Mesendoderm (in vitro differentiated cells): ENCODE measurements at regions not wholly inside any gene's neighbourhood (a gene's known extent, or its start where the extent isn't known, plus 50 kb on each side); places are given as distances from the start of the nearest gene placed in this dataset.
A peak's percentile ranks its signal among the peaks of the same experiment; 100 is the strongest.

Experiments used
- DNase-seq: peaks from one replicate; pipeline ENCODE4 v3.0.0; 2013
- H2AK5ac ChIP-seq: 2 replicates; pipeline ENCODE4 v1.6.1; 2013; ENCODE audit warnings: low read length, inconsistent platforms
- H2BK120ac ChIP-seq: 2 replicates; pipeline ENCODE4 v1.6.1; 2013; ENCODE audit warnings: low read depth, mild to moderate bottlenecking, low read length, moderate library complexity, mixed read lengths
- H2BK15ac ChIP-seq: replicated peaks from 2 replicates; pipeline ENCODE4 v1.6.1; 2013; ENCODE audit warnings: low read depth, mild to moderate bottlenecking, moderate library complexity
- H2BK5ac ChIP-seq: 2 replicates; pipeline ENCODE4 v1.6.1; 2013; ENCODE audit warnings: low read length, inconsistent platforms
- H3K18ac ChIP-seq: 2 replicates; pipeline ENCODE4 v1.6.1; 2013; ENCODE audit warnings: mild to moderate bottlenecking, low read length, mixed read lengths
- H3K23ac ChIP-seq: one replicate; pipeline ENCODE4 v1.6.1; 2013; ENCODE audit warnings: low read length
- H3K27ac ChIP-seq: 2 replicates; pipeline ENCODE4 v1.5.1; 2013; ENCODE audit warnings: low read depth, mild to moderate bottlenecking, inconsistent platforms, low read length, moderate library complexity
- H3K27me3 ChIP-seq: 2 replicates; pipeline ENCODE4 v1.6.1; 2013; ENCODE audit warnings: low read length, control low read depth, mild to moderate bottlenecking, inconsistent platforms; ENCODE audit not compliant: insufficient read depth, poor library complexity
- H3K36me3 ChIP-seq: 2 replicates; pipeline ENCODE4 v1.6.1; 2013; ENCODE audit warnings: low read length, inconsistent platforms; ENCODE audit not compliant: control insufficient read depth, insufficient read depth
- H3K4ac ChIP-seq: one replicate; pipeline ENCODE4 v1.6.1; 2013; ENCODE audit warnings: low read depth, mild to moderate bottlenecking, low read length, moderate library complexity
- H3K4me1 ChIP-seq: 2 replicates; pipeline ENCODE4 v1.6.1; 2013; ENCODE audit warnings: low read depth, low read length, inconsistent platforms; ENCODE audit not compliant: control insufficient read depth
- H3K4me2 ChIP-seq: 2 replicates; pipeline ENCODE4 v1.6.1; 2013; ENCODE audit warnings: low read length
- H3K4me3 ChIP-seq: 2 replicates; pipeline ENCODE4 v1.5.1; 2013; ENCODE audit warnings: mild to moderate bottlenecking, low read length
- H3K56ac ChIP-seq: one replicate; pipeline ENCODE4 v1.6.1; 2013; ENCODE audit warnings: low read length
- H3K79me1 ChIP-seq: 2 replicates; pipeline ENCODE4 v1.6.1; 2013; ENCODE audit warnings: low read length, inconsistent platforms
- H3K79me2 ChIP-seq: 2 replicates; pipeline ENCODE4 v1.6.1; 2013; ENCODE audit warnings: mild to moderate bottlenecking, low read length; ENCODE audit not compliant: control insufficient read depth, insufficient read depth
- H3K9ac ChIP-seq: 2 replicates; pipeline ENCODE4 v1.6.1; 2013; ENCODE audit warnings: low read length, inconsistent platforms
- H4K5ac ChIP-seq: one replicate; pipeline ENCODE4 v1.6.1; 2013; ENCODE audit warnings: low read length
- H4K8ac ChIP-seq: one replicate; pipeline ENCODE4 v1.6.1; 2013; ENCODE audit warnings: low read depth, mild to moderate bottlenecking, control low read depth, low read length, moderate library complexity
- whole genome bisulfite sequencing: extraction: QIAGEN DNeasy Blood & Tissue Kit; methylation state at CpG from one replicate; pipeline ENCODE4 v1.1.7; 2013; ENCODE audit warnings: low lambda C conversion rate, missing lambda C conversion rate; ENCODE audit not compliant: insufficient coverage; ENCODE audit errors: extremely low coverage; 5-methylcytosine and 5-hydroxymethylcytosine counted together

DNA sequence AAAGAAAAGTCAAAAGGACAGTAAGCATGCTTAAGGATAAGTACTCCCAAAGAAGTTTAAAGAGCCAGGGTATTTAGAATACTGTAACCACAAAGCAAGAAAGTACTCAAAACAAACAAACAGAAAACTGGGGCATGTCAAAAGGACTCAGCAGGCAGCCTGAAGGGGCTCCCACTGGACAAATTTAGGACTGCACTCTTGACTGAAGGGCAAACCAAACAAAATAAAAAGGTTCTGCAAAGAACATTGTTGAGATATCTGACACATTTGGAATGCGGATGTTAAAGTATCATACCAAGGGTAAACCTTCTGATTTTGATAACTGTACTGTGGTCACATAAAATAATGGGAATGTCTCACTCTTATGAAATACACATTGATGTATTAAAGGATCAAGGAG is 157.4 kb downstream of the TNFSF13B start:
- H2BK120ac ChIP-seq, result no peak overlapping the region
- no peak overlapping the region for H4K8ac ChIP-seq
- no peak overlapping the region for H4K5ac ChIP-seq
- no peaks in the 10 kb centered on the region for H3K79me1 ChIP-seq
- H3K4ac ChIP-seq, result no peak overlapping the region
- H3K4me3 ChIP-seq, result no peak overlapping the region
- H3K9ac ChIP-seq, result no peak overlapping the region
- no peak for DNase-seq
- no peaks in the 10 kb centered on the region for H3K4me1 ChIP-seq
- H3K79me2 ChIP-seq, result no peaks in the 10 kb centered on the region
- no peak overlapping the region for H2AK5ac ChIP-seq
- no peak overlapping the region for H3K23ac ChIP-seq
- no peak overlapping the region for H3K56ac ChIP-seq
- no peak overlapping the region for H3K4me2 ChIP-seq
- no peak overlapping the region for H2BK15ac ChIP-seq
- no peak overlapping the region for H2BK5ac ChIP-seq
- no peaks in the 10 kb centered on the region for H3K36me3 ChIP-seq
- H3K27me3 ChIP-seq, result no peaks in the 10 kb centered on the region
- no CpG with 5 or more reads among the region's 1 CpG for WGBS
- no peak overlapping the region for H3K27ac ChIP-seq
- no peak overlapping the region for H3K18ac ChIP-seq

DNA sequence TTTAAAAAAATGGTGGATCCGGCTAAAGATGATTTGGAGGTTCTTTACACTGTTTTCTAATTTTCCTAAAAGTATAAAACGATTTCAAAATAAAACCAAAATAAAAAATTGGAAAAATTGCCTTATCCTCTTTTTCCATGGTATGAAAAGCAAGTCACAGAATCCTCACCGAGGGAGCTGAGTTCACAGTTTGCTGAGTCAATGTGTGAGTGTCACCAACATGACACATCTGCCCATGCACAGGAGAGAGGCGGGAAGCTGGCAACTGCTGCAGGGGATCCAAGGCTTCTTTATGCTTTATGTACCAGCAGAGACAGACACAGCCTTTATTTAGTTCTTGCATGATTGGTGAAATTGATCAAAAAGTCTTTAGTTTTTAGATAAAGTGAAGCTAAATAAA is 157.8 kb downstream of the TNFSF13B start:
- Histone ChIP-seq H3K23ac (no peak overlapping the region), H3K9ac (no peak overlapping the region), H3K4me1 (no peaks in the 10 kb centered on the region), H3K4me2 (no peak overlapping the region), H3K4me3 (no peak overlapping the region), H3K27ac (no peak overlapping the region), H4K8ac (no peak overlapping the region), H3K79me2 (no peaks in the 10 kb centered on the region), H2BK120ac (no peak overlapping the region), H2BK5ac (no peak overlapping the region), H3K56ac (no peak overlapping the region), H4K5ac (no peak overlapping the region), H3K18ac (no peak overlapping the region), H2BK15ac (no peak overlapping the region), H3K27me3 (no peaks in the 10 kb centered on the region), H3K79me1 (no peaks in the 10 kb centered on the region), H2AK5ac (no peak overlapping the region), H3K4ac (no peak overlapping the region), H3K36me3 (no peaks in the 10 kb centered on the region)
- peak; percentile 30 for DNase-seq
- no CpG with 5 or more reads among the region's 4 CpGs for WGBS

GRCh38 chr13:108428691-108429090 is 159.2 kb downstream of the TNFSF13B start:
- H3K56ac ChIP-seq, result no peak overlapping the region
- no peak overlapping the region for H2BK15ac ChIP-seq
- DNase-seq, result no peak
- no peak overlapping the region for H3K23ac ChIP-seq
- H3K27me3 ChIP-seq, result no peaks in the 10 kb centered on the region
- no peak overlapping the region for H3K9ac ChIP-seq
- no peaks in the 10 kb centered on the region for H3K79me1 ChIP-seq
- no peak overlapping the region for H2BK120ac ChIP-seq
- H2AK5ac ChIP-seq, result no peak overlapping the region
- no peaks in the 10 kb centered on the region for H3K4me1 ChIP-seq
- H3K79me2 ChIP-seq, result no peaks in the 10 kb centered on the region
- H3K18ac ChIP-seq, result no peak overlapping the region
- H3K4me3 ChIP-seq, result no peak overlapping the region
- no peak overlapping the region for H3K27ac ChIP-seq
- H2BK5ac ChIP-seq, result no peak overlapping the region
- H3K4me2 ChIP-seq, result no peak overlapping the region
- no peaks in the 10 kb centered on the region for H3K36me3 ChIP-seq
- no peak overlapping the region for H4K5ac ChIP-seq
- WGBS, result no CpG with 5 or more reads among the region's 2 CpGs
- no peak overlapping the region for H3K4ac ChIP-seq
- no peak overlapping the region for H4K8ac ChIP-seq

- DNase-seq, result no peak
- Histone ChIP-seq H3K4me1 (no peaks in the 10 kb centered on the region), H3K18ac (no peak overlapping the region), H3K4me3 (no peak overlapping the region), H3K79me2 (no peaks in the 10 kb centered on the region), H2BK15ac (no peak overlapping the region), H3K4ac (no peak overlapping the region), H3K23ac (no peak overlapping the region), H3K27ac (no peak overlapping the region), H3K9ac (no peak overlapping the region), H2AK5ac (no peak overlapping the region), H3K4me2 (no peak overlapping the region), H2BK5ac (no peak overlapping the region), H3K27me3 (no peaks in the 10 kb centered on the region), H3K56ac (no peak overlapping the region), H3K36me3 (no peaks in the 10 kb centered on the region), H4K5ac (no peak overlapping the region), H2BK120ac (no peak overlapping the region), H4K8ac (no peak overlapping the region), H3K79me1 (no peaks in the 10 kb centered on the region)
- WGBS, result no CpG with 5 or more reads among the region's 4 CpGs
Measured at GRCh38 chr13:108433976-108434755, 164.6 kb downstream of the TNFSF13B start.

DNA sequence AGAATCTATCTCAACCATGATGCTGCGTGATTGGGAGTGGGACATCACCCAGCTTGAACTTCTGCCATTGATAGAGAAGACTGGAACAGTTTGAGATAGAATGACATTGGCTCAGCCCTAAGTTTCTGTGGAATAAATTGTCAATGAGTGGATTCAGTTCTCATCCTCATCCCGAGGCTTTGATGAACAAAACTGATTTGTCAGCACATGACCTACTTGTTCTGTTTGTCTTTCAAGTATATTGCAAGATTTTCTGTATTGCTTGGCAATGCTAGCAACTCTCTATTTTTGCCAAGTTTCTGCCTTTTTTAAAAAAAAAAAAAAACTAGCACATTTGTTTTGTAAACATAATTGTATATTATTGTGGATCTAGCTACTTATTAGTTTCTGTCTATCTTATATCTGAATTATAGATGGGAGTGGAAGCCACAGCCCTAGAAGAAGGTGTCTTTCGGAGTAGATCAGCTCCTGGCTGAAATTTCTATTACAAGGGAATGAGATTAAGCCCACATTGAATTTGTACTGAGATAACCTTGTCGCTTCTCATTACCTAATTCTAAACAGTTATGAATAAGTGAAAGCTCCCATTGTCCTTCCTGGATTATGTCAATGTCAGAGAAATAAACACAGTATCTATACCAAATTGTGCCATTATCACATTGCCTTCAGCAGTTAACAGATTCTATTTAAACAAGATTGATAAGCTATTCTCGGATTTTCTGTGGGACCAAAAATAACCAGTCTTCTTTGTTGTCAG is 166.1 kb downstream of the TNFSF13B start:
- H3K27ac ChIP-seq, result no peak overlapping the region
- no peak overlapping the region for H3K18ac ChIP-seq
- no peak overlapping the region for H3K23ac ChIP-seq
- no peak overlapping the region for H4K8ac ChIP-seq
- no peaks in the 10 kb centered on the region for H3K79me2 ChIP-seq
- no peak overlapping the region for H3K4ac ChIP-seq
- H2BK5ac ChIP-seq, result no peak overlapping the region
- no peak for DNase-seq
- no peak overlapping the region for H2AK5ac ChIP-seq
- no peaks in the 10 kb centered on the region for H3K27me3 ChIP-seq
- no peak overlapping the region for H3K56ac ChIP-seq
- H2BK15ac ChIP-seq, result no peak overlapping the region
- no peak overlapping the region for H3K4me3 ChIP-seq
- no peak overlapping the region for H4K5ac ChIP-seq
- no CpG with 5 or more reads among the region's 5 CpGs for WGBS
- no peak overlapping the region for H2BK120ac ChIP-seq
- no peaks in the 10 kb centered on the region for H3K4me1 ChIP-seq
- no peak overlapping the region for H3K4me2 ChIP-seq
- H3K79me1 ChIP-seq, result no peaks in the 10 kb centered on the region
- no peak overlapping the region for H3K9ac ChIP-seq
- H3K36me3 ChIP-seq, result no peaks in the 10 kb centered on the region
